H1 (cell line): ENCODE measurements at regions not wholly inside any gene's neighbourhood (a gene's known extent, or its start where the extent isn't known, plus 50 kb on each side); places are given as distances from the start of the nearest gene placed in this dataset.
A peak's percentile ranks its signal among the peaks of the same experiment; 100 is the strongest.

Experiments used
- CTCF ChIA-PET: fragments of 300-600 bp; sonication (Branson Sonifier 250); formaldehyde crosslinking; loops from one replicate; lab custom pipeline; 2021; ENCODE audit not compliant: partially characterized antibody; lab: Charles Lee
- POLR2A ChIA-PET: fragments of 300-600 bp; sonication (Branson Sonifier 250); formaldehyde crosslinking; loops from one replicate; lab custom pipeline; 2021; ENCODE audit warnings: inconsistent platforms; ENCODE audit not compliant: partially characterized antibody; lab: Charles Lee
- DNase-seq, 2 experiments: peaks; one replicate each; pipeline versions ENCODE4 v3.0.0 to v3.0.0-alpha.2; 2010 to 2022; ENCODE audit warnings: low spot score in 2 of 2, low read depth in 1 of 2, mixed read lengths in 1 of 2
- FAIRE-seq: peaks from 2 replicates; lab custom pipeline; 2011; peaks lifted over from hg19 to GRCh38; lab: Jason Lieb, UNC
- H2AFZ ChIP-seq: 2 replicates; pipeline ENCODE4 v1.8.1; 2012; ENCODE audit warnings: low read length, inconsistent platforms
- H2AK5ac ChIP-seq: 2 replicates; pipeline ENCODE4 v1.6.1; 2013; ENCODE audit warnings: low read depth, low read length
- H2BK120ac ChIP-seq: replicated peaks from 2 replicates; pipeline ENCODE3; 2013; ENCODE audit warnings: low read depth, low read length, inconsistent platforms
- H2BK12ac ChIP-seq: 2 replicates; pipeline ENCODE4 v1.6.1; 2013; ENCODE audit warnings: low read depth, low read length
- H2BK15ac ChIP-seq: 2 replicates; pipeline ENCODE4 v1.6.1; 2013; ENCODE audit warnings: low read length
- H2BK20ac ChIP-seq: 2 replicates; pipeline ENCODE4 v1.6.1; 2013; ENCODE audit warnings: low read length
- H2BK5ac ChIP-seq: 2 replicates; pipeline ENCODE4 v1.6.1; 2013; ENCODE audit warnings: low read depth, low read length
- H3K14ac ChIP-seq: 2 replicates; pipeline ENCODE4 v1.6.1; 2013; ENCODE audit warnings: inconsistent platforms; ENCODE audit not compliant: insufficient read length
- H3K18ac ChIP-seq: 2 replicates; pipeline ENCODE4 v1.6.1; 2013; ENCODE audit warnings: low read length; ENCODE audit errors: extremely low read depth
- H3K23ac ChIP-seq: 2 replicates; pipeline ENCODE4 v1.6.1; 2013; ENCODE audit warnings: inconsistent platforms; ENCODE audit not compliant: insufficient read length
- H3K23me2 ChIP-seq: 2 replicates; pipeline ENCODE4 v1.6.1; 2013; ENCODE audit warnings: low read depth, low read length
- H3K27ac ChIP-seq: 2 replicates; pipeline ENCODE4 v1.6.1; 2011; ENCODE audit warnings: low read depth, low read length, inconsistent platforms
- H3K27me3 ChIP-seq, 4 experiments: replicated peaks in 1 of 4; 1 replicate in 1 of 4; 2 replicates in 3 of 4; pipeline versions ENCODE4 v1.6.1 to v1.8.1; 2011 to 2013; ENCODE audit warnings: low read length in 3 of 4, mild to moderate bottlenecking in 3 of 4, inconsistent platforms in 2 of 4, mixed read lengths in 2 of 4, moderate library complexity in 1 of 4; ENCODE audit not compliant: control insufficient read depth in 3 of 4, insufficient read depth in 3 of 4; ENCODE audit errors: extremely low read depth in 1 of 4
- H3K36me3 ChIP-seq, 4 experiments: 2 replicates each; pipeline versions ENCODE4 v1.6.1 to v1.8.1; 2011 to 2013; ENCODE audit warnings: mild to moderate bottlenecking in 4 of 4, low read length in 3 of 4, moderate library complexity in 2 of 4, control low read depth in 1 of 4, inconsistent platforms in 1 of 4; ENCODE audit not compliant: insufficient read depth in 4 of 4, control insufficient read depth in 2 of 4
- H3K4ac ChIP-seq: replicated peaks from 2 replicates; pipeline ENCODE3; 2013; ENCODE audit warnings: low read length, low read depth, mixed read lengths, inconsistent platforms; ENCODE audit not compliant: insufficient read length
- H3K4me1 ChIP-seq, 4 experiments: replicated peaks in 1 of 4; 1 replicate in 1 of 4; 2 replicates in 3 of 4; pipeline versions ENCODE4 v1.6.1 to v1.8.1; 2011 to 2013; ENCODE audit warnings: low read length in 3 of 4, inconsistent platforms in 2 of 4, mixed read lengths in 1 of 4; ENCODE audit not compliant: insufficient read depth in 4 of 4, control insufficient read depth in 3 of 4
- H3K4me2 ChIP-seq, 2 experiments: 2 replicates each; pipeline versions ENCODE4 v1.6.1 to v1.8.1; 2011 to 2013; ENCODE audit warnings: low read depth in 2 of 2, low read length in 2 of 2, control low read depth in 1 of 2, inconsistent platforms in 1 of 2, mild to moderate bottlenecking in 1 of 2; ENCODE audit not compliant: insufficient read depth in 1 of 2
- H3K4me3 ChIP-seq, 4 experiments: fragments of 200-600, 300-600 bp in 1 of 4; sonication (generic), shearing (Covaris generic), sonication (Bioruptor Twin) in 1 of 4; 2 replicates each; pipeline versions ENCODE4 v1.5.1 to v1.8.1; 2011 to 2016; ENCODE audit warnings: low read length in 4 of 4, low read depth in 3 of 4, control low read depth in 2 of 4, inconsistent platforms in 2 of 4, mild to moderate bottlenecking in 2 of 4, mixed read lengths in 1 of 4, moderate library complexity in 1 of 4; ENCODE audit not compliant: insufficient read depth in 2 of 4; ENCODE audit errors: extremely low read depth in 1 of 4
- H3K56ac ChIP-seq: replicated peaks from 2 replicates; pipeline ENCODE3; 2013; ENCODE audit warnings: low read depth, mild to moderate bottlenecking, mixed read lengths, low read length, inconsistent platforms; ENCODE audit not compliant: insufficient read length
- H3K79me1 ChIP-seq: 2 replicates; pipeline ENCODE4 v1.6.1; 2013; ENCODE audit warnings: low read depth, low read length, control low read depth
- H3K79me2 ChIP-seq, 2 experiments: 2 replicates each; pipeline versions ENCODE4 v1.6.1 to v1.8.1; 2012 to 2013; ENCODE audit warnings: low read length in 2 of 2, mild to moderate bottlenecking in 2 of 2, inconsistent platforms in 1 of 2; ENCODE audit not compliant: insufficient read depth in 2 of 2, control insufficient read depth in 1 of 2
- H3K9ac ChIP-seq, 4 experiments: replicated peaks in 1 of 4; 1 replicate in 1 of 4; 2 replicates in 3 of 4; pipeline versions ENCODE4 v1.6.1 to v1.8.1; 2011 to 2013; ENCODE audit warnings: low read depth in 3 of 4, low read length in 3 of 4, control low read depth in 2 of 4, mild to moderate bottlenecking in 2 of 4, moderate library complexity in 2 of 4, inconsistent platforms in 1 of 4; ENCODE audit errors: extremely low read depth in 1 of 4
- H3K9me3 ChIP-seq, 2 experiments: 2 replicates each; pipeline versions ENCODE4 v1.6.1 to v1.8.1; 2012 to 2013; ENCODE audit warnings: mild to moderate bottlenecking in 2 of 2, moderate library complexity in 2 of 2, control low read depth in 1 of 2, inconsistent platforms in 1 of 2, low read depth in 1 of 2, low read length in 1 of 2, mixed read lengths in 1 of 2; ENCODE audit not compliant: insufficient read depth in 2 of 2
- H4K20me1 ChIP-seq, 2 experiments: replicated peaks in 1 of 2; 2 replicates each; pipeline versions ENCODE3 to v1.8.1; 2011 to 2013; ENCODE audit warnings: inconsistent platforms in 2 of 2, low read length in 2 of 2, mild to moderate bottlenecking in 1 of 2; ENCODE audit not compliant: insufficient read depth in 2 of 2, control insufficient read depth in 1 of 2
- H4K5ac ChIP-seq: 2 replicates; pipeline ENCODE4 v1.6.1; 2013; ENCODE audit warnings: low read length, low read depth, mixed read lengths, inconsistent platforms; ENCODE audit not compliant: insufficient read length
- H4K8ac ChIP-seq: 2 replicates; pipeline ENCODE4 v1.8.0; 2013; ENCODE audit warnings: mild to moderate bottlenecking, moderate library complexity, low read length, inconsistent platforms; ENCODE audit not compliant: insufficient read depth; ENCODE audit errors: extremely low read depth
- H4K91ac ChIP-seq: replicated peaks from 2 replicates; pipeline ENCODE3; 2013; ENCODE audit warnings: low read length, mixed read lengths, inconsistent platforms; ENCODE audit not compliant: insufficient read length
- GABPA ChIP-seq: IDR thresholded peaks from 2 replicates; pipeline ENCODE4 v1.6.1; 2011; ENCODE audit warnings: mild to moderate bottlenecking, low read length, moderate library complexity, borderline replicate concordance; ENCODE audit not compliant: insufficient read depth
- RAD21 ChIP-seq, 2 experiments: IDR thresholded peaks in 1 of 2; conservative IDR thresholded peaks in 1 of 2; 2 replicates each; pipeline ENCODE4 v1.6.1; 2011; ENCODE audit warnings: low read depth in 2 of 2, low read length in 2 of 2, improper control_type of control experiment in 1 of 2, inconsistent platforms in 1 of 2, mild to moderate bottlenecking in 1 of 2, moderate library complexity in 1 of 2
- SIRT6 ChIP-seq: IDR thresholded peaks from one replicate; pipeline ENCODE4 v1.7.1; 2012; ENCODE audit warnings: low read length, inconsistent platforms
- WGBS, 2 experiments: shearing (Covaris generic) in 1 of 2; methylation state at CpG; one replicate each; pipeline versions ENCODE4 v1.1.6 to v1.1.7; 2013 to 2015; ENCODE audit warnings: low lambda C conversion rate in 2 of 2, mixed read lengths in 2 of 2, inconsistent platforms in 1 of 2, low coverage in 1 of 2, missing lambda C conversion rate in 1 of 2; ENCODE audit not compliant: insufficient replicate concordance in 2 of 2, insufficient coverage in 1 of 2, insufficient read length in 1 of 2; ENCODE audit errors: extremely low coverage in 1 of 2, missing lambda C conversion rate in 1 of 2; 5-methylcytosine and 5-hydroxymethylcytosine counted together

- H3K56ac ChIP-seq, result no peak overlapping the region
- peaks cover 0 to 2% (median 0%) of the 10 kb centered on the region in 4 experiments; a peak in 1 of 7 replicates for H3K4me1 ChIP-seq
- H3K14ac ChIP-seq, result no peak overlapping the region
- no peak overlapping the region for H2BK120ac ChIP-seq
- no peaks in the 10 kb centered on the region for H4K20me1 ChIP-seq
- H3K4ac ChIP-seq, result no peak overlapping the region
- H2BK12ac ChIP-seq, result no peak overlapping the region
- H3K79me2 ChIP-seq, result no peaks in the 10 kb centered on the region
- H2AK5ac ChIP-seq, result no peak overlapping the region
- POLR2A ChIA-PET, result no interaction called here
- no peak for FAIRE-seq
- WGBS, 2 experiments, result 93% methylated on average over 3 of the region's 3 CpGs; no CpG with 5 or more reads in 1 of the 2 experiments
- no peak overlapping the region for H2AFZ ChIP-seq
- TF ChIP-seq SIRT6, result no peak
- TF ChIP-seq GABPA, result no peak
- peak in 1 of 2 experiments; percentile 17; a peak in 1 of 4 replicates for TF ChIP-seq RAD21 (IDR thresholded peaks at IDR 0.05 in 1 of 2, conservative IDR thresholded peaks at IDR 0.05 in 1 of 2; ENCODE audit: low read depth in 2 of 2, low read length in 2 of 2)
- H2BK5ac ChIP-seq, result no peak overlapping the region
- no peak overlapping the region for H2BK15ac ChIP-seq
- no peak overlapping the region for H2BK20ac ChIP-seq
- no peaks in the 10 kb centered on the region for H3K36me3 ChIP-seq
- no peaks in the 10 kb centered on the region for H3K27me3 ChIP-seq
- no peak overlapping the region for H3K18ac ChIP-seq
- H3K27ac ChIP-seq, result no peak overlapping the region
- no peaks in the 10 kb centered on the region for H3K79me1 ChIP-seq
- H3K9ac ChIP-seq, result no peak overlapping the region
- H3K23me2 ChIP-seq, result no peaks in the 10 kb centered on the region
- no peak for DNase-seq
- CTCF ChIA-PET, result interaction anchor here (0.6 to 0.9 kb wide), 3 partner anchors 62 to 375 kb away, joined by 3 read pairs; no protein-coding TSS in a partner anchor
- H3K23ac ChIP-seq, result no peak overlapping the region
- no peak overlapping the region for H4K91ac ChIP-seq
- H4K8ac ChIP-seq, result no peak overlapping the region
- no peak overlapping the region for H3K4me3 ChIP-seq
- H4K5ac ChIP-seq, result no peak overlapping the region
- no peak overlapping the region for H3K4me2 ChIP-seq
- no peaks in the 10 kb centered on the region for H3K9me3 ChIP-seq
Measured at GRCh38 chr14:27608377-27608776, 1010.5 kb upstream of the NOVA1 start.
